ACHN (cell line): ENCODE measurements at regions not wholly inside any gene's neighbourhood (a gene's known extent, or its start where the extent isn't known, plus 50 kb on each side); places are given as distances from the start of the nearest gene placed in this dataset.

Source experiments
- DNase-seq: peaks from one replicate; pipeline ENCODE4 v3.0.0-alpha.2; 2015
- in situ Hi-C: cut with HindIII; loops from 2 replicates; pipeline ENCODE4 v1.10.0; 2017; ENCODE audit warnings: low sequenced_read_pairs, low pct_ligation_motif_present, low pct_unique_long_range_greater_than_20kb

DNA sequence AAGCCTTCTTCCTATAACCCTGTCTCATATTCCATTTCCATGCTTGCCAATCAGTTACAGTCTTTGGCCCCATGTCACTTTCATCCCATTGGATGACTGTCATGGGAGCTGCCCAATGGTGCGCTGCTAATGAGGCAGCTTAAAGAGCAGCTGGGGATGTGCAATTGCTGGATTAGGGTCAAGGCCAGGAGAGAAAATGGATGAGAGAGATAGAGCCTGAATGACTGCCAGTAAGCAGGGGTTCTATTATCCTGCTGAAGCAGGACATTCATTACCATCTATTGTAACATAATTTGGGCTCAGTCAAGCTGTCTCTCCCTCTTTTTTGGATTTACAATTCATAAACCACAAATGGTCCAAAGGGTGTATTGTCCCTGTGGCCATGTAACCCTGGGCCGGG lies 909.0 kb downstream of the CENPC start:
- in situ Hi-C loops: no loop called here

DNA sequence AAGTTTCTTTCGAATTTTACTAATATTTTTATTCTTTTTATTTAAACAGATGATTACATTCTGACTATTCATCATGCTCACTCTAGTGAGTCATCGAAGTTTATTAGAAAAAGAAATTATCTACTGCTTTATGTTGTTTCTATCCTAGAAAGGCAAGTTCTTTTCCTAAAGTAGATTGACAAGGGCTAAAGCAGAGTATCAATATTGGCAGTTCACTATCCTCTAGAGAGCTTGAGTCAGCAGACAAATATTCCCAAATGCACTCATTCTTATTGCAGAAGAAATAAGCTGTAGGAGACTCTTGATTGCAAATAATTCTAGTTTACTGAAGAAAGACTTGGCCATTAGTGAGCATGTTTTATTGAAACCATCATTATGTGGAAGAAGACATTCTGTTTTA lies 911.8 kb downstream of the CENPC start:
- no peak for DNase-seq
- in situ Hi-C loops: no loop called here

More for the DNA sequence above, 909.0 kb downstream of the CENPC start:
- DNase-seq: no peak

DNA sequence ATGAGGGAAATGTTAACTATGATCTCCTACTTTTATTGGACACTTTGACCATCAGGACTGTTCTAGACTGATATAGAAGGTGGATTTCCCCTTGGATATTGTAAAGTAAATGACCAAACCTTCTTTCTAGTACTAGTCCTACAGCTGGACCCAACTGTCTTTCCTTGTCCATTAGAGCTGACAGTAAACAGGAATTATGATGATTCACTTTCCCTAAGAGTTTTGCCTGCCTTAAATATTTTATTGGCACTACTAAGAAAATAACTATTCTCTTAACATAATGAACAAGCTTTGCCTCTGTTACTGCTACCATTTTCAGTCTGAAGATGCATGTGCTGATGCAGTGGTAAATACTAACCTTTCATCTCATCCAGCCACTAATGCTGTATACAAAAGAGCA lies 915.4 kb downstream of the CENPC start:
- no peak for DNase-seq
- in situ Hi-C loops: no loop called here

DNA sequence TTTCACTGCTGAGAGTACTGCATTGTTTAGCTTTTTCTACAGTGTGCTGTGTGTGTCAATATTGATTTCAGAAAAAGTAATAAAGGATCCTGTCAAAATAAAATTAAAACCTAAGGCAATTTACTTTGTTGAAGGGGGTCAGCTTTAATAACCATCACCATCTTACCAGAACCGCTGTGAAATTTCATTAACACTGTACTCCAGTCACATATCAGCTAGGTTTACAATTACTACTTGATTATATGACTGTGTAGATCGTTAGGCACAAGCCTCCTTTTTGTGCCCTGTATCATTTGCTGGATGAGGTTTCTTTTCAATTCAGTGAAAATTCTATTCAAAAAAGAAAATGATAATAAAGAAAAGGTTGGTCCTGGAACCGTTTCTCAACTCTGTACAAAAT lies 917.2 kb downstream of the CENPC start:
- DNase-seq: no peak
- in situ Hi-C loops: no loop called here

DNA sequence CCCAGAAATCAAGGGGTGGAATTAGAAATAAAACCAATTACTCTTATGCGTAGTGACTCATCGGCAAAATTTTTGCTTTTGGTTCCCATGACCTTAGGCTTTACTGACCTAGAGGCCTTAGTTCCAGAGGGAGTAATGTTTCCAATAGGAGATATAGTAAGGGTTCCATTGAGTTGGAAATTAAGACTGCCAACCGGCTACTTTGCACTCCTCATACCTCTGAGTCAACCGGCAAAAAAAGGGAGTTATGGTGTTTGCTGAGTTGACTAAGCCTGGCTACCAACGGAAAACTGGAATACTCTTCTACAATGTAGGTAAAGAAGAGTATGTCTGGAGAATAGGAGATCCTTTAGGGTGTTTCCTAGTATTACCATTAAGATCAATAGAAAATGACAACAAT lies 919.8 kb downstream of the CENPC start:
- in situ Hi-C loops: no loop called here
- no peak for DNase-seq

DNA sequence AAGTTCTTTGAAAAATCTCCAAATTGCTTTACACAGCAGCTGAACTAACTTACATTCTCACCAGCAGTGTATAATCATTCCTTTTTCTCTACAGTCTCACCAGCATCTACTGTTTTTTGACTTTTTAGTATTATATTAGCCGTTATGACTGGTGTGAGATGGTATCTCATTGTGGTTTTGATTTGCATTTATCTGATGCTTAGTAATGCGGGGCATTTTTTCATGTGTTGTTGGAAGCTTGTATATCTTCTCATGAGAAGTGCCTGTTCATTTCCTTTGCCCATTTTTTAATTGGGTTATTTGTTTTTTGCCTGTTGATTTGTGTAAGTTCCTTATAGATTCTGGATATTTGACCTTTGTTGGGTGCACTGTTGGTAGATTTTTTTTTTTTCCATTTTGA lies 931.7 kb downstream of the CENPC start:
- in situ Hi-C loops: no loop called here
- no peak for DNase-seq

DNA sequence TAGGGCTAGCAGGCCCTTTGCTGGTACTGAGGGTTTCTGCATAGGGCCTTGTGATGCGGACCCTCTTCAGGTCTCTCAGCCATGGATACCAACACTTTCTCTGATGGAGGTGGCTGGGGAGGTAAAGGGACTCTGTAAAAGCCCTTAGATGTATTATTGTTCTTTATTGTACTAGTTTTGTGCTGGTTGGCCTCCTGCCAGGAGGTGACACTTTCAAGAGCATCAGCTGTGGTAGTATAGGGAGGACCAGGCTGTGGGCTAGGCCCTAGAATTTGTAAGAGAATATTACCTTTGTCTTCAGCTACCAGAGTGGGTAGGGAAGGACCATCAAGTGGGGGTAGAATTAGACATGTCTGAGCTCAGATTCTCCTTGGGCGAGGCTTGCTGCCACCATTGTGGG lies 936.3 kb downstream of the CENPC start:
- in situ Hi-C loops: no loop called here
- DNase-seq: no peak

DNA sequence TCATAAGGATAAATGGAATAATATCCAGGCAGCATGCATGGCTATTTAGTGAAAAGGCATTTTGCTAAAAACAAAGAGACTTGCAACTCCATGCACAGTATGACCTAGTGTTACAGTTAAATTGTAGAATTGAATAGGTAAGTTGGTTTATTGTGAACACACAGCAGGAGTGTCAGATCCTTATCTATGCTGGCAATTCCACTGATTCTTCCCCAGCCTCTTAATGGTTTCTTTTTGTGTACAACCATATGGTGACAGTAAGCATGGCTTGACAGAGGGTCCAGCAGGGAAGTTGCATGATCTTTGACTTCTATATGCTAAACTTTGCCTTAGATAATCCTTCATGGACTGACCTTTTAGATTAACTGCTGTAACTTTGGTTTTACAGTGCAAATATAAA lies 936.6 kb upstream of the EPHA5 start:
- in situ Hi-C loops: no loop called here
- DNase-seq: no peak

DNA sequence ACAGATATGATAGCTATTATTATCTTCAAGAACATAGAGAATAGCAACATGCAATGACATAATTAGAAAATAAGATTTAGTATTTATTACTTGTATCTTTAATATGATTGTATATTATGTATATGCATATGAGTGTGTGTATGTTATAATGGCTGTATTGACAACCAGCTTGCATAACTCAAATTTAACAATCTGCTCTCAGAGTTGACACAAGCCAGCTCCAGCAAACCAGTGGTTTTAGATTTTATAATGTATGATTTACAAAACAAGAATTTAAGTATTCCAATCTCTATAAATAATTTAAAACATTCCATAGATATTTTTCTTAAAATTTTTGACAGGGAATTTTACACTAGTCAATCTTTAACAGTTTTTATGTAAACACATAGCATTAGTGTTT lies 935.9 kb upstream of the EPHA5 start:
- DNase-seq: no peak
- in situ Hi-C loops: no loop called here

DNA sequence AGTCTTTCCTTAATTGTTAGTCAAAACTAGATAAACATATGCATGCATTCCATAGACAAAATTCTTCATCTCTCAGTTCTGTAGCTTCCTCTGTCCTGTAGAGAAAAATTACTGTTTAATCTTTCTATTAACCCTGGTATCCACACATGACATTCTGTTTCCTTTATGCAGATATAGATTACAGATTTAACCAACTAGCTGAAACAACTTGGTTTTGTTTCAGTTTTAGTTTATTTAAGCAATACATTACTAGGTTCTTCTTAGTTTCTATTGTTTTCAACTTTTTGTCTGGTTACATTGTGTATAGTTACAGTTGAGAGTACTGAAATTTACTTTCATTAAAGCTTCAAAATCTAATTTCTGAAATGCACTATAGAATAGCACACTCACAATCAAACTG lies 933.9 kb upstream of the EPHA5 start:
- in situ Hi-C loops: no loop called here
- DNase-seq: no peak

DNA sequence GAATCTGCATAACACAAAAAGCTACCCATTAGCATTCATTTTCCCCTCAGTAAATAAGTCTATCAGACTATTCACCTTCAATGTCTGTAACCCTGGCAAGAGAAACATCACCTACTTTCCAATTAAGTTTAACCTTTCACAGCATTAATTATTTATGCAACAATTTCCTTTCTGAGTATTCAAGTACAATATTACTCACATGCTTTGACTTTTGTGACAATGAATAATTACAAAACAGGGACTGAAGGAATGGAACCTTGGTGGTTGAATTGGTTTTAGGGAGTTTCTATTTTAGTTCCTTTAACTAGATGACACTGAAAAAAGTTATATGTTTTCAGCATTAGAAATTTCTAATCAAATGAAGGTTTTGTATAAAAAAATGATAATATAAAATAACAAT lies 932.3 kb upstream of the EPHA5 start:
- in situ Hi-C loops: no loop called here
- DNase-seq: no peak

DNA sequence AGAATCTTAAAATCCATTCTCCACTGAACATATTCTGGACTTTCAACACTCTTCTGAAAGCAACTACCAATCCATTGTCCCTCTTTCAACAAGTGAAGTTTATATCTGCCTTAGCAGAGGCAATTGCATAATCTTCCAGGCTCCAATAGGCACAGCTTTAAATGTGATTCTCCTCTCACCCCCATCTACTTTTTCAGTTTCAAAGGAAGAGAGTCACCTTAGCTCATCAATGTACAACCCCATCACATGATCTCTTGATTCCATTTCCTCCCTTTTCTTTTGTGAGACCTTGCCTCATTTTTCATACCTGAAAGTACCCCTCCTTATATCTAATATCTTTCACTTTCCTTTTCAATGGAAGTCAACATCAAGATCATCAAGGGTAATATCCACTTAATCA lies 921.7 kb upstream of the EPHA5 start:
- in situ Hi-C loops: no loop called here
- no peak for DNase-seq

DNA sequence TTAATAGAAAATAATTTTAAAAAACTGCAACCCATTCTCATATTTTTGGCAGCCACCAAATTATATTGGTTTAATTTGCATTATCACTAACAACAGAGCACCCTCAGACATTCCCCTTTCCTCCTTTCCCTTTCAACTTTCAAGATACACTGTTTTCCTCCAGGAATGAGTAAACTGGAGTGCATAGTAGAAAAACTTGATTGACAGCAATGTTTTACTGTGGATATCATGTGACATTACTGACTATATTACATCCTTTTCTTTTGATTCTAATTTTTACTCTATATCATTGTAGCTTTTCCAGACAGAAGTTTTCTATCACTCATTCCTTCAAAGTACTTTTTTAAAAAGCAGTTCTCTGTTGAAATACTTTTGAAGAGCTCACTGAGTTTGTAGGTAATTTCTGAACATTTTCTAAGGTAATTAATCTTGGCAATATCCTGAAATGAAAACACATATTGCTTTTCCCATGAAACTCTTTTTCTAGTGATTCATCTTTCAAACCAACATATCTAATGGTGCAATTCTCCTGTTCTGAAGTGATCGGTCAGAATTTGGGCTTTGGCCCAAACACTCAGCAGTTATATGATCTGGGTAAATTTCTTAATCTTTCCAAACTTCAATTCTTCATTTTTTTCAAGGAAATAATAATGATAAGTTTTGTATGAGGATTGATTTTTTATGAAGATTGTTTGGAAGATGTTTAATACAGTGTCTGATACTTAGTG lies 920.4 kb upstream of the EPHA5 start:
- in situ Hi-C loops: no loop called here
- no peak for DNase-seq

DNA sequence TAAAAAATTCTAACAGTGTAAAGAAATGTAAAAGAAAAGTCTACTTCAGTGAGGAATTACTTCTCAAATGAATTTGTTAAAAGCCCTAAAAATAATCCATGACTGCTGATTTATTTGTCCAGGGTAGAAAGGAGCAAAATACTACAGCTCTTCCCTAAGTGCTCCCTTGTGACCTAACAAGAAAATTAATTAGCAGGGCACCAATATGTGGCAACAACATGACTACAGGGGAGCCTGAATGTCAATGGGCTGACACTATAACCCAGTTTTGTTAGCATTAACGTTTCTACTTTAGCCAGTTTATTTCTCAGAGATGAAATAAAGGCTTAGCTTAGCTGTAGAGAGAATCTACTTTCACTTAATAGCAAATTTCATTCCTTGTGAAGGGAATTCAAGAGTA lies 918.9 kb upstream of the EPHA5 start:
- no peak for DNase-seq
- in situ Hi-C loops: no loop called here

DNA sequence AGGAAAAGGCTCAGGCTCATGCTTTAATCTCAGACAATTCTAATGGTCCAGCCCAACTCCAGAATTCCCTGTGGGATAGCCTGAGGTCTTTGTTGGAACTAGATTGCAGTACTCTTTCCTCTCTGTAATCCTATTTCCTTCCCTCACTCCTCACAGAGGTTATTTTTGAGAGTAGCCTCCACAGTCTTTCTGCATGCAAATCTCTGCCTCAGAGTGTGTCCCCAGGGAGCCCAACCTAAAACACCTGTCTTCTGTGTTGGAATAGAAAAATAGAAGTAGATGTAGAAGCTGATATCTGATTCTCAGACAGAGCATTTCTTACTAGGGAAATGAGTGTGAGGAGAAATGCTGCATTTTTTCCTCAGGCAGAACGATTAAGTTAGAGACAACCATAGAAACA lies 915.5 kb upstream of the EPHA5 start:
- no peak for DNase-seq
- in situ Hi-C loops: no loop called here

DNA sequence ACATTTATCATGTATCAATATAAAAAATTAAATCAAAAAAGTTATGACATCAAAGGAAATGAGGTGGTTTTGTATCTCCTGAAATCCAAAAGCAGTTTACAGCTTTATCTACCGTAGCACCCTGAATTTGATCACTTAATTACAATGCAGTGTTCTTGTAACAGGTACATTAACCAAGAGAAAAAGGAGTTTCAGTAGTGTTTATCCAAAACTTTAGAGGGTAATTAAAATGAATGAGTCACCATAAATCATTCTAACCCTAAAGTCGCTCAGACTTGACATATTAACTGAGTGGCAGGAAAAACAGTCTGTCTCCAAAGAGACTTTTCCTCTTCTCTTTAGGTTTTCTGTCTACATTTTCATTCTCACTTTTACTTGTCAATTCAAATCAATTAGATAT lies 907.6 kb upstream of the EPHA5 start:
- in situ Hi-C loops: no loop called here
- DNase-seq: no peak

DNA sequence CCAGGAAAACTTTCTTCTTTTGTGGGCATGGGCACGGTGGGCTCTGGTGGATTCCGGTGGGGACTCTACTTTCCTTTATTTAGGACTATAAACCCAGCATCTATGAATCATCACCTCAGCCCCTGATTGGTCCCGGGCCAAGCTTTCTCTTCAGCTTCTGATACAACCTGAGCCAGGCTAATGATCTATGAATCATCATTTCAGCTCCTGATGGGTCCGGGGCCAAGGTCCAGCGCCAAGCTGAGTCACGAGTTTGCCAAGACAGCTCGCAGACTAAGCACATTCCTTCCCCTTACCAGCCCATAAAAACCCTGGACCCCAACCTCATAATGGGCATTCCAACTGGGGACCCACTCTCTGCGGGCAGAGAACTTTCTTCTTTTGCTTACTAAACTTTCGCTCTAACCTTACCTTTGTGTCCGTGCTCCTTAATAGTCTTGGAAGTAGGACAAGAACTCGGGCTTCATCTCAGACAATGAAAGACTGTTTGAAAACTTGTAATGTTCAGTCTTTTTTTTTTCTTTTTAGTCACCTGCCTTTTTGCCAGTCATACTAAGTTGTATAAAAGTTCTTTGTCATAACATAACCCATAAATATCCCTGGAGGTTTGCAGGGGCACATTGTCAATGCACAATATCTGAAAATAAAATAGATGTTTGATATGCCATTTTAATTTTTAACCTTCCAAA lies 904.9 kb upstream of the EPHA5 start:
- peak; percentile 97 for DNase-seq
- in situ Hi-C loops: no loop called here

DNA sequence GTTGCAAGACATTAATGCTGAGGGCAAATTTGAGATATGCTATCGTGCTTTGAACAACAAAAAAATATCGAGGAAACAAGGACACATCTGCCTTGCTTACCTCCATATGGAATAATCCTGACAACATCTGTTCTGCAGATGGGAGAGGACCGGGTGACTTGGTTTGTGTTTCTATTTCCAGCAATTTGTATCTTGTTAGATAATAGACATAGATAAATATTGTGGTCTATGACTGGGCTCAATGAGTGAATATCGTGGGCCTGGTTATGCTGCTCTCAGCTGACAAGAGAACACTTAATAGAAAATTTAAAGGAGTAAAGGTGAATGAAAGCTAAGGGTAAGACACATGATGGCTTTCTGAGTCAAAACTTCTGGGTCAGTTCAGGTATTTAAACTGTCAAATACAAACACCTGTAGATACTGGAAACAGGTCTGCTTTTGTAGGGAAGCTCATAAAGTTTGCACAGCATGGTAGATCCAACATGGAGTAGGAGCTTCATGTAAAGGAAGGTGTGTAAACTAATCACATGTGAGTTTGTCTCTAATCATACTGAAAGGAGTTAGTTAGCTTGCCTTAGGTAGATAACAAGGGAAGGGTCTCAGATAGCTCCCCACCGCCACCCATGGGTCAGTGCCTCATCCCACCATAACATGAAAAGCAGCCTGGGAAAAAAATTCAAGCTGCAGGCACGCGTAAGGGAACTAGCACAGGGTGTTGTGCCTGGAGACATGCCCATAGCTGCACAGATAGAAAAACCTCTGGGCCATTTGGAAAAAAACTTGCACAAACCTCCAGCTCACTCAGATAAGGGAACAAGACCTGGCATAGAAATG lies 904.1 kb upstream of the EPHA5 start:
- DNase-seq: peak; percentile 2
- in situ Hi-C loops: no loop called here

DNA sequence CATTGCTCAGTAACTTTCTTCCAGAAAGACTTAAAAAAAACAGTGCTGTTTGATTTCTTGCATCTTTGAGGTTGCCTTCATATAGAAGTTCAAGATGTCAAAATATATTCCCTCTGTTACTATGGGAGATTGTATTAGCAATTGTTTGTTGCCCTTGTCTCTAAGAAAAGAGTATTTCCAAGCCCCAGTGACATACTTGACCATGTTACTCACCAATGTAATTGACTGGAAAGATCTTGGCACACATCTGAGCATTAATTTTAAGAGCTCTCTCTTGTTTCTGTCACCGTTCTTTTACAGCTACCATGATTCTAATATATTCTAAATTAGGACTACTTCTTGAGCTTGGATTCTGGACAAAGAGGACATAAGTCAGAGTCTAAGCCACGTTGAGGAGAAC lies 902.7 kb upstream of the EPHA5 start:
- in situ Hi-C loops: no loop called here
- peak; percentile 73 for DNase-seq
